Heart left ventricle (tissue), 13 donors: ENCODE measurements at regions not wholly inside any gene's neighbourhood (a gene's known extent, or its start where the extent isn't known, plus 50 kb on each side); places are given as distances from the start of the nearest gene placed in this dataset.

Experiments used
- POLR2A ChIP-seq, 2 donors: fragments of 450-650 bp; IDR thresholded peaks; one replicate each; pipeline ENCODE4 v1.6.1; 2017; ENCODE audit warnings: antibody characterized with exemption in 2 of 2, mild to moderate bottlenecking in 2 of 2, moderate library complexity in 2 of 2
- TF ChIP-seq, protein P1 (sequence below), 12 donors: fragments of 200-600 bp; sonication (generic) in 4 of 12; IDR thresholded peaks; one replicate each; pipeline versions ENCODE4 v1.5.0 to v1.8.0; 2018 to 2022; ENCODE audit warnings: antibody characterized with exemption in 12 of 12, mild to moderate bottlenecking in 5 of 12
- donor health status: ischemic (EF 13 %, LVEDD 7.1; RV severe dilation, severe dysfunction).
- donor health status: DM: no; HTN: yes; CAD: no.
- donor health status: DM: no; HTN: no; CAD: no.
- donor health status: ischemic (EF 25% LVEDD 6.9; RV normal size, moderate dysfunction).
- donor health status: ischemic (EF 25% LVEDD 5.7; RV mildly dilated, moderate dysfunction).
- donor health status: ischemic (EF 35%, LVEDD 5.7; RV mildly dilated, moderate dysfunction).
- donor health status: nonischemic (EF 11% LVEDD 7.7; RV severe dilation, severe dysfunction).
- donor health status: DM: yes; HTN: yes; CAD: no.
- donor health status: PGD.
- donor health status: ischemic (EF 29% LVEDD 5.4; RV normal size, mild dysfunction).
- donor health status: nonischemic (EF 23%, LVEDD 6.1; RV moderate dilation, normal function).

DNA sequence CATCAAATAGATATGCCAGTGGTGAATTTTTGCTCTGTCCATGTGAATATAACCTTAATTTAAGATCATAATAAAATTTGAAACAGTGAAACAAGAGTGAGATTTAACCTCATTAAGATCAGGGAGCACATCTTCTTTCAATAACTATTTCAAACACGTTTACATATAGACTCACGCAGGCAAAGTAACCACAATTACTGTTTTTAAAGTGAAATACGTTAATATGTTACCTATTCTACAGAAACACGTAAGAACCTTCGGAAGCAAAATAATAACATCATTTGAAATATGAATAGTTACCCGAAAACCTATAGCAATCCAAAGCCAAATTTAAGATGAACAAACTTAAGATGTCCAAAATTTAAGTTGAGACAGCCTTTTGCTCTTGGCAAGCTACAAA, 136.2 kb upstream of the ZC3H12C start:
- TF ChIP-seq, protein P1, sequence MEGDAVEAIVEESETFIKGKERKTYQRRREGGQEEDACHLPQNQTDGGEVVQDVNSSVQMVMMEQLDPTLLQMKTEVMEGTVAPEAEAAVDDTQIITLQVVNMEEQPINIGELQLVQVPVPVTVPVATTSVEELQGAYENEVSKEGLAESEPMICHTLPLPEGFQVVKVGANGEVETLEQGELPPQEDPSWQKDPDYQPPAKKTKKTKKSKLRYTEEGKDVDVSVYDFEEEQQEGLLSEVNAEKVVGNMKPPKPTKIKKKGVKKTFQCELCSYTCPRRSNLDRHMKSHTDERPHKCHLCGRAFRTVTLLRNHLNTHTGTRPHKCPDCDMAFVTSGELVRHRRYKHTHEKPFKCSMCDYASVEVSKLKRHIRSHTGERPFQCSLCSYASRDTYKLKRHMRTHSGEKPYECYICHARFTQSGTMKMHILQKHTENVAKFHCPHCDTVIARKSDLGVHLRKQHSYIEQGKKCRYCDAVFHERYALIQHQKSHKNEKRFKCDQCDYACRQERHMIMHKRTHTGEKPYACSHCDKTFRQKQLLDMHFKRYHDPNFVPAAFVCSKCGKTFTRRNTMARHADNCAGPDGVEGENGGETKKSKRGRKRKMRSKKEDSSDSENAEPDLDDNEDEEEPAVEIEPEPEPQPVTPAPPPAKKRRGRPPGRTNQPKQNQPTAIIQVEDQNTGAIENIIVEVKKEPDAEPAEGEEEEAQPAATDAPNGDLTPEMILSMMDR (IDR thresholded peaks at IDR 0.05): no peak
- no peak for TF ChIP-seq POLR2A (IDR thresholded peaks at IDR 0.05)
